H9 (cell line): ENCODE measurements at regions not wholly inside any gene's neighbourhood (a gene's known extent, or its start where the extent isn't known, plus 50 kb on each side); places are given as distances from the start of the nearest gene placed in this dataset.

Source experiments
- DNase-seq: peaks from one replicate; pipeline ENCODE4 v3.0.0-alpha.2; 2017
- H2AFZ ChIP-seq: one replicate; pipeline ENCODE4 v1.6.1; 2013; ENCODE audit warnings: mild to moderate bottlenecking, low read length, control low read depth, moderate library complexity
- H2AK5ac ChIP-seq: 2 replicates; pipeline ENCODE4 v1.6.1; 2013; ENCODE audit warnings: low read length, control low read depth, mixed read lengths; ENCODE audit not compliant: insufficient read length
- H2BK120ac ChIP-seq: one replicate; pipeline ENCODE4 v1.6.1; 2013; ENCODE audit warnings: low read depth, mild to moderate bottlenecking, low read length, control low read depth, inconsistent platforms; ENCODE audit not compliant: poor library complexity, severe bottlenecking
- H2BK12ac ChIP-seq: 2 replicates; pipeline ENCODE4 v1.6.1; 2013; ENCODE audit warnings: low read length, control low read depth, mixed read lengths, low read depth; ENCODE audit not compliant: insufficient read length
- H2BK15ac ChIP-seq: 2 replicates; pipeline ENCODE4 v1.6.1; 2013; ENCODE audit warnings: low read depth, low read length, control low read depth
- H2BK20ac ChIP-seq: one replicate; pipeline ENCODE4 v1.6.1; 2013; ENCODE audit warnings: low read depth, mild to moderate bottlenecking, low read length, control low read depth, inconsistent platforms; ENCODE audit not compliant: poor library complexity, severe bottlenecking
- H2BK5ac ChIP-seq: 2 replicates; pipeline ENCODE4 v1.6.1; 2013; ENCODE audit warnings: low read length, control low read depth, mixed read lengths; ENCODE audit not compliant: insufficient read length
- H3K14ac ChIP-seq: 2 replicates; pipeline ENCODE4 v1.6.1; 2013; ENCODE audit warnings: low read length, control low read depth; ENCODE audit not compliant: insufficient read depth
- H3K18ac ChIP-seq: 2 replicates; pipeline ENCODE4 v1.6.1; 2013; ENCODE audit warnings: low read depth, mild to moderate bottlenecking, mixed read lengths, low read length, control low read depth; ENCODE audit not compliant: insufficient read length
- H3K23ac ChIP-seq: 2 replicates; pipeline ENCODE4 v1.6.1; 2013; ENCODE audit warnings: low read length, control low read depth, mixed read lengths, low read depth; ENCODE audit not compliant: insufficient read length
- H3K23me2 ChIP-seq: 2 replicates; pipeline ENCODE4 v1.6.1; 2013; ENCODE audit warnings: low read depth, mild to moderate bottlenecking, mixed read lengths, low read length, control low read depth; ENCODE audit not compliant: insufficient read length, poor library complexity, severe bottlenecking
- H3K27ac ChIP-seq: 2 replicates; pipeline ENCODE4 v1.5.1; 2013; ENCODE audit warnings: low read length, control low read depth, mixed read lengths, low read depth; ENCODE audit not compliant: insufficient read length
- H3K27me3 ChIP-seq: 2 replicates; pipeline ENCODE4 v1.6.1; 2013; ENCODE audit warnings: low read length, control low read depth, inconsistent platforms; ENCODE audit not compliant: insufficient read depth
- H3K4ac ChIP-seq: 2 replicates; pipeline ENCODE4 v1.6.1; 2013; ENCODE audit warnings: low read depth, mild to moderate bottlenecking, control low read depth, inconsistent platforms, low read length, moderate library complexity
- H3K4me1 ChIP-seq: 2 replicates; pipeline ENCODE4 v1.6.1; 2013; ENCODE audit warnings: low read length, control low read depth, inconsistent platforms; ENCODE audit not compliant: insufficient read depth
- H3K4me2 ChIP-seq: 2 replicates; pipeline ENCODE4 v1.6.1; 2013; ENCODE audit warnings: low read length, control low read depth, mixed read lengths; ENCODE audit not compliant: insufficient read length, insufficient read depth
- H3K56ac ChIP-seq: 2 replicates; pipeline ENCODE4 v1.6.1; 2013; ENCODE audit warnings: low read depth, mild to moderate bottlenecking, mixed read lengths, low read length, control low read depth; ENCODE audit not compliant: insufficient read length
- H3K79me1 ChIP-seq: 2 replicates; pipeline ENCODE4 v1.6.1; 2013; ENCODE audit warnings: low read depth, mild to moderate bottlenecking, moderate library complexity, low read length, control low read depth, inconsistent platforms; ENCODE audit not compliant: insufficient read depth, poor library complexity, severe bottlenecking
- H3K79me2 ChIP-seq: 2 replicates; pipeline ENCODE4 v1.6.1; 2013; ENCODE audit warnings: low read length, control low read depth, inconsistent platforms; ENCODE audit not compliant: insufficient read depth
- H3K9ac ChIP-seq: 2 replicates; pipeline ENCODE4 v1.6.1; 2013; ENCODE audit warnings: low read length, control low read depth, mixed read lengths; ENCODE audit not compliant: insufficient read length; ENCODE audit errors: extremely low read depth
- H3K9me3 ChIP-seq: one replicate; pipeline ENCODE4 v1.6.1; 2013; ENCODE audit warnings: low read depth, low read length, inconsistent platforms; ENCODE audit not compliant: control insufficient read depth
- H3T11ph ChIP-seq: one replicate; pipeline ENCODE4 v1.6.1; 2013; ENCODE audit warnings: mild to moderate bottlenecking, low read length, control low read depth, inconsistent platforms
- H4K20me1 ChIP-seq: one replicate; pipeline ENCODE4 v1.6.1; 2013; ENCODE audit not compliant: control insufficient read depth, insufficient read length, insufficient read depth
- H4K5ac ChIP-seq: 2 replicates; pipeline ENCODE4 v1.6.1; 2013; ENCODE audit warnings: low read depth, mild to moderate bottlenecking, mixed read lengths, low read length, control low read depth; ENCODE audit not compliant: insufficient read length
- H4K8ac ChIP-seq: replicated peaks from 2 replicates; pipeline ENCODE4 v1.6.1; 2013; ENCODE audit warnings: low read length, control low read depth, mixed read lengths, low read depth; ENCODE audit not compliant: insufficient read length
- H4K91ac ChIP-seq: 2 replicates; pipeline ENCODE4 v1.6.1; 2013; ENCODE audit warnings: low read depth, mild to moderate bottlenecking, moderate library complexity, mixed read lengths, low read length, control low read depth; ENCODE audit not compliant: insufficient read length
- H3K27ac Mint-ChIP-seq, 3 experiments: 2 replicates in 2 of 3; 3 replicates in 1 of 3; pipeline ENCODE4 v1.8.0; 2020 to 2021; ENCODE audit warnings: mixed read lengths in 3 of 3, mild to moderate bottlenecking in 1 of 3, moderate library complexity in 1 of 3
- H3K27me3 Mint-ChIP-seq: 2 replicates; pipeline ENCODE4 v1.8.0; 2021; ENCODE audit warnings: low read depth, mild to moderate bottlenecking, moderate library complexity, mixed read lengths
- H3K36me3 Mint-ChIP-seq, 3 experiments: 2 replicates in 2 of 3; 3 replicates in 1 of 3; pipeline ENCODE4 v1.8.0; 2020 to 2021; ENCODE audit warnings: low read depth in 3 of 3, mixed read lengths in 3 of 3; ENCODE audit not compliant: insufficient read depth in 1 of 3
- H3K4me1 Mint-ChIP-seq, 2 experiments: 2 replicates each; pipeline ENCODE4 v1.8.0; 2020; ENCODE audit warnings: mixed read lengths in 2 of 2
- H3K4me3 Mint-ChIP-seq, 2 experiments: 2 replicates in 1 of 2; 3 replicates in 1 of 2; pipeline ENCODE4 v1.8.0; 2020 to 2021; ENCODE audit warnings: mild to moderate bottlenecking in 2 of 2, mixed read lengths in 2 of 2, moderate library complexity in 1 of 2
- H3K9me3 Mint-ChIP-seq, 2 experiments: 2 replicates in 1 of 2; 3 replicates in 1 of 2; pipeline ENCODE4 v1.8.0; 2020; ENCODE audit warnings: mild to moderate bottlenecking in 2 of 2, mixed read lengths in 2 of 2, moderate library complexity in 1 of 2
- WGBS: extraction: QIAGEN DNeasy Blood & Tissue Kit; methylation state at CpG from one replicate; pipeline ENCODE4 v1.1.7; 2013; ENCODE audit warnings: missing lambda C conversion rate, low lambda C conversion rate, mixed read lengths; ENCODE audit not compliant: insufficient read length; ENCODE audit errors: extremely low coverage; 5-methylcytosine and 5-hydroxymethylcytosine counted together
- TF ChIP-seq, protein P1 (sequence below): fragments of 200-600 bp; sonication (generic); conservative IDR thresholded peaks from 3 replicates; pipeline ENCODE4 v1.8.0; 2021; ENCODE audit warnings: antibody characterized with exemption, mild to moderate bottlenecking

GRCh38 chr3:182198345-182198744 lies 486.6 kb downstream of the SOX2 start:
- Histone ChIP-seq H4K5ac (no peak overlapping the region), H3K27me3 (no peaks in the 10 kb centered on the region), H3K79me2 (no peaks in the 10 kb centered on the region), H3K4me1 (no peaks in the 10 kb centered on the region), H2BK15ac (no peak overlapping the region), H3K4me2 (no peak overlapping the region), H4K91ac (no peak overlapping the region), H3K79me1 (no peaks in the 10 kb centered on the region), H3T11ph (no peak overlapping the region), H2BK120ac (no peak overlapping the region), H3K14ac (no peak overlapping the region), H3K9me3 (no peaks in the 10 kb centered on the region), H3K4ac (no peak overlapping the region), H4K20me1 (no peaks in the 10 kb centered on the region), H3K56ac (no peak overlapping the region), H2BK12ac (no peak overlapping the region), H3K9ac (no peak overlapping the region), H3K23me2 (no peaks in the 10 kb centered on the region), H4K8ac (no peak overlapping the region), H3K23ac (no peak overlapping the region), H2AFZ (no peak overlapping the region), H3K18ac (no peak overlapping the region), H2BK20ac (no peak overlapping the region), H3K27ac (no peak overlapping the region), H2BK5ac (no peak overlapping the region), H2AK5ac (no peak overlapping the region)
- H3K4me1 Mint-ChIP-seq = peaks cover 43 to 44% of the 10 kb centered on the region in 2 experiments
- no peaks in the 10 kb centered on the region for H3K9me3 Mint-ChIP-seq
- TF ChIP-seq, protein P1, sequence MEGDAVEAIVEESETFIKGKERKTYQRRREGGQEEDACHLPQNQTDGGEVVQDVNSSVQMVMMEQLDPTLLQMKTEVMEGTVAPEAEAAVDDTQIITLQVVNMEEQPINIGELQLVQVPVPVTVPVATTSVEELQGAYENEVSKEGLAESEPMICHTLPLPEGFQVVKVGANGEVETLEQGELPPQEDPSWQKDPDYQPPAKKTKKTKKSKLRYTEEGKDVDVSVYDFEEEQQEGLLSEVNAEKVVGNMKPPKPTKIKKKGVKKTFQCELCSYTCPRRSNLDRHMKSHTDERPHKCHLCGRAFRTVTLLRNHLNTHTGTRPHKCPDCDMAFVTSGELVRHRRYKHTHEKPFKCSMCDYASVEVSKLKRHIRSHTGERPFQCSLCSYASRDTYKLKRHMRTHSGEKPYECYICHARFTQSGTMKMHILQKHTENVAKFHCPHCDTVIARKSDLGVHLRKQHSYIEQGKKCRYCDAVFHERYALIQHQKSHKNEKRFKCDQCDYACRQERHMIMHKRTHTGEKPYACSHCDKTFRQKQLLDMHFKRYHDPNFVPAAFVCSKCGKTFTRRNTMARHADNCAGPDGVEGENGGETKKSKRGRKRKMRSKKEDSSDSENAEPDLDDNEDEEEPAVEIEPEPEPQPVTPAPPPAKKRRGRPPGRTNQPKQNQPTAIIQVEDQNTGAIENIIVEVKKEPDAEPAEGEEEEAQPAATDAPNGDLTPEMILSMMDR = no peak
- H3K36me3 Mint-ChIP-seq = peaks cover 0 to 5% (median 0%) of the 10 kb centered on the region in 3 experiments; a peak in 1 of 7 replicates
- no peak for DNase-seq
- no peak overlapping the region for H3K4me3 Mint-ChIP-seq
- H3K27me3 Mint-ChIP-seq = no peaks in the 10 kb centered on the region
- WGBS = no CpG with 5 or more reads among the region's 1 CpG
- H3K27ac Mint-ChIP-seq = no peak overlapping the region
